ENCODE measurements at regions not wholly inside any gene's neighbourhood (a gene's known extent, or its start where the extent isn't known, plus 50 kb on each side); places are given as distances from the start of the nearest gene placed in this dataset.
A peak's percentile ranks its signal among the peaks of the same experiment; 100 is the strongest.

DNA sequence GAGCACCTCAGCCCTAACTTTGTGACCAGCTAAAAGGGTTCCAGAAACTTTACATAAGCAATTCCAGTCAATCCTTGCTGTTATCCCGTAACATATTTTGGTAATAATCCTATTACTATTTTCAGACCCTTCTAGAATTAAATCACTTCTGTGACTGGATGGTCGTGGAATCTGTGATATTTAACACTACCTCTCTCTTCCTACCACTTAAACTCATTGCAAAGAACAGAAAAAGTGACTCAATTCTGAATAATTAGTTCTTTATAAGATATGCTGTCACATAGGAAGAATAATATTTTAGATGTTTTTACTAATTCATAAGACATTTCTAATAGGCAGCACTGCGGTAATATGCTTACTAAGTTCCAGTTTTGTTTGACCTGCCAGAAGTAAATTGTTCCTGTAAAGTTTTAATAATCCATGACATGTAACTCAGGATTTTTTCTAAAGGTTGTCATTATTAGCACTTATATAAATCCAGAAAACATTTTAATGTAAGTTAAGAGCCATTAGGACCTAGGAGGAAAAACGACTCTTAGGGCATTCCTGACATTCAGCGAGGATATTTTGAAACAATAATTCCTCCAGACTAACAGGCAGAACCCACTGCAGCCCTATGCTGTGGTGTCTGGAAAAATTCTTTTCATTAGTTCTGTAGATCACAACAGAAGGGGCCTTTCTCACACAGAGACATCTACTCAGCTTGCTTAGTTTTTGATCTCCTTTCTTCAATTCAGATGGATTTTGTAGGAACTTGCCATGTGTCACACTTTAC is 113.3 kb upstream of the MBNL1 start:
- peak; percentile 83 for DNase-seq

- DNase-seq: no peak
Observed at GRCh38 chr3:152156880-152157279, 111.8 kb upstream of the MBNL1 start.

DNA sequence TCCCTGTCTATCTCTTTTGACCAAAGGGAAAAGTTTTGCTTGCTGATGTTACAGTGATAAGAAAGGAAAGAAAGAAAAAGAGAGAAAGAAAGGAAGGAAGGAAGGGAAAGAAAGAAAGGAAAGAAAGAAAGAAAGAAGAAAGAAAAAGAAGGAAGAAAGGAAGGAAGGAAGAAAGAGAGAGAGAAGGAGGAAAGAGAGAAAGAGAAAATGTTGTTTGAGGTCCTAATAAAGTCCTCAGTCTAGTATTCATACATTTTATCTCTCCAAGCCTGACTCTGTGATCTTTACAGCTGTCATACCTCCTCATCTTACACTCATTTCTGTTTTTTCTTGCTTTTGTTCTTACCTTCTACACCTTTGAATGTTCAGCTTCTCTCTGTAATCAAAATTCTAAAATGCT is 111.4 kb upstream of the MBNL1 start:
- no peak for DNase-seq

DNA sequence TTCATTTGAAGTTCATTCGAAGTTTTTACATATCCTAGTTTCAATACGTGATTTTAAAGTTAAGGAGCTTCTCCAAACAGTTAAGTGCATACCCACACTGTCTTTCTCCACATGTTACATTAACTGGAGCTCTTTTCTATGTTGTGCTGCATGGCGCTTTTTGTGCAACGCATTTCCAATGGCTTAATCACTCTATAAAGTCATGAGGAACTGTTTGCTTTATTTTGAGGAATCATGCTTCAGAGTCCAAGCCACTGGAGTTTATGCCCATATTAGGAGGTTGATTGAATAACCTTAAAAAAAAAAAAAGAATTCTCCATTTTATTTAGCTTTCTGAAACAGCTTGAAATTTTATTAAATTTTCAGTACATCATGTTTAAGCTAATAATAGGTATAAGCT is 109.4 kb upstream of the MBNL1 start:
- DNase-seq: peak; percentile 95

- no peak for DNase-seq
Observed at GRCh38 chr3:152160350-152161011, 108.2 kb upstream of the MBNL1 start.

DNA sequence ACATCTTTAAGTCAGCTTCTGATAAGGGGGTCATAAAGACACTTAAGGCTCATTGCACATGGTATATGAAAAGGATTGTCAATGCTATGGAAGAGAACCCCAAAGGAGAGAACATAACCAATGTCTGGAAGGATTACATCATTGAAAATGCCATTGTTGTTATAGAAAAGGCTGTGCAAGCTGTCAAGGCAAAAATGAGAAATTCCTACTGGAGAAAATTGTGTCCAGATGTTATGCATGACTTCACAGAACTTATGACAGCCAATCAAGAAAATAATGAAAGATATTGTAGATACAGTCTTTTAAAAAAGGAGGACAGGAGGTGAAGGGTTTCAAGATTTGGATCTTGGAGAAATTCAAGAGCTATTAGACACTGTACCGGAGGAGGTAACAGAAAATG is 96.3 kb upstream of the MBNL1 start:
- DNase-seq: peak; percentile 84

GRCh38 chr3:152173627-152174026 is 95.1 kb upstream of the MBNL1 start:
- no peak for DNase-seq

- DNase-seq: no peak
Observed at GRCh38 chr3:152174876-152175527, 93.7 kb upstream of the MBNL1 start.

DNA sequence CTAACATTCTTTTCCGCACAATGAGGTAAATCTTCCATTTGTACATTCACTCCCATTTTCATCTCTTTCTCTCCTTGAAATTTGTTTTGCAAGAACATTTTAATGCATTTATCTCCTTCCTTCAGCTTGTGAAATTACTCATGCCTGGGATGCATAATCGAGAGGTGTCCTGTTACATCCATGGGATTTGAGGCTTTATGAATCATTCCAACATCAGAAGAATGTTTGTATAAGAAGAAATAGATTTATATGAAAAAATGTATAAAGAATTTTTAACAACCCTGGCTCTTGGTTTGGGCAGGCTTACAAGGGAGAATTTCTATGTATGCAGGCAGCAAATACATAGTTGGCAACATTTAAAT is 93.2 kb upstream of the MBNL1 start:
- DNase-seq: peak; percentile 96

DNA sequence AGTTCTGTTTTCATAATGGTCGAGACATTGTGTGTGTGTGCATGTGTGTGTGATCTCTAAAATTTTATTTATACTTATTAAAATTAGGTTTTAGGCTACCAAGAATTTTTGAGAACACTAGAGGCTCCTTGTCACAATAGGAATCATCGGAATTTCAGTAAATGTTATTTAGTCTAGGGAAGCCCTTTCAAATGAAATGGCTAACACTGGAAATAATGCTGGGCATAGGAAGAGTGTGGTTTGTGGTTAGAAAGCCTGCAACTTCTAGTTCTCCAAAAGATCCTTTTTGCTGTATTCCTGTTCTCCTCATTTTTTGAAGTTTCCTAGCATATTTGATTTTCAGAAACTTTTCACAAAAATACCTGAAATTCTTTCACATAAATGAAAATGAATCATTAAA is 92.5 kb upstream of the MBNL1 start:
- DNase-seq: peak; percentile 85

GRCh38 chr3:152176998-152177397 is 91.7 kb upstream of the MBNL1 start:
- DNase-seq: peak; percentile 45

- DNase-seq: no peak
Observed at GRCh38 chr3:152177757-152178156, 91.0 kb upstream of the MBNL1 start.

GRCh38 chr3:152183473-152183872 is 85.3 kb upstream of the MBNL1 start:
- DNase-seq: peak; percentile 66

- no peak for DNase-seq
Observed at GRCh38 chr3:152184971-152185686, 83.6 kb upstream of the MBNL1 start.

DNA sequence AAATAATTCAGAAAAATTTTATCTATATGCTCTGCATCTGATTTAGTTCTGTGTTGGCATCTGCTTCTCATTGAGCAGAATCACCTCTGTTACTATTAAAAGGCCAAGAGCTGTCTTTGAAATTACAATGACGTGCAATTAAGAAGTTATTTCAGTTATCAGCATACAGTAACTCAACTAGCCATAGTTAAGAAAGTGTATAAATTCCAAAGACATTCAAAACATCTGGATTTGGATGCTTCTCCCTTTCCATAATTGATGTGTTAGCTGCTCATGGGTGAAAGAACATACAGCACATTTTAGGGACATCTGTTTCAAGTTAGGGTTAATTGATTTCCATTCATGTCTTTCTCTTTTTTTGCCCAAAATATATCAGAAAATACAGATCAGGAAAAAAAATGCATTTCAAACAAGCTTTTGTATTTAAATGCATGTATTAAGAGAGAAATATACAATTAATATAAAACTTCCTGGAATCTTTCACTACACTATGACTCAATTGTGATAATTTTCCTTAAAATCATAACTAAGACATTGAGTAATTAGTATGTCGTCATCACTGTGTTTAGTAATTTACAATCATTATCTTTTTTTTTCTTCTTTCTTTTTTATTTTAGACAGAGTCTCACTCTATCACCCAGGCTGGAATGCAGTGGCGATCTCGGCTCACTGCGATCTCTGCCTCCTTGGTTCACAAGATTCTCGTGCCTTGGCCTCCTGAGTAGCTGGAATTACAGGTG is 82.7 kb upstream of the MBNL1 start:
- DNase-seq: peak; percentile 66

DNA sequence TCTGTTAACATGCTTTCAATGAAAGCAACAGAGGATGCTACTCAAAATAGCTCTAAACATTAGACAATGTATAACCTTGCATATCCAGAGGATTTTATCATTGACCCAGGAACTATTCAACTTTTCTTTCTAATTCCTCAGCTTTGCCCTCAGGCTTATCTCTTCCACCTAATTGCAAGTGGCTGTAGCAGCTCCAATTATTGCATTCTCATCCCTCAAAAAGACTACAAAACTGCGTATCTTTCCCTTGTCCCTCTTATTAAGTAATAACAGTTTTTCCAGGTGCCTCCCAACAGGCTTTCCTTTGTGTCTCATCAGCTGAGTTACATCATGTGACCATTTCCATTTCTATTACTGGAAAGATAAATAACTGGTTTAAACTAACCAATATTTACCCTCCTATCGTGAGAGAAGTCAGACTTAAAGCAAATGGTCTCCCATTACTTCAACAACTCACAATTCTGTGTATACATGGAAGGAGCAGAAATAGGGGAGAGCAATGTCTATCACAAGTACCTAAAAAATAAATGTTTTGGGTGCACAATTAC is 78.0 kb upstream of the MBNL1 start:
- DNase-seq: no peak

GRCh38 chr3:152192050-152192449 is 76.7 kb upstream of the MBNL1 start:
- DNase-seq: no peak

- no peak for DNase-seq
Observed at GRCh38 chr3:152192936-152193672, 75.6 kb upstream of the MBNL1 start.

- no peak for DNase-seq
Observed at GRCh38 chr3:152193673-152194267, 75.0 kb upstream of the MBNL1 start.

- DNase-seq: no peak
Observed at GRCh38 chr3:152195206-152195605, 73.5 kb upstream of the MBNL1 start.

GRCh38 chr3:152196782-152197181 is 71.9 kb upstream of the MBNL1 start:
- no peak for DNase-seq

Data from fibroblast of skin of scalp (primary cell).